Fibroblast of lung (primary cell): ENCODE measurements at regions not wholly inside any gene's neighbourhood (a gene's known extent, or its start where the extent isn't known, plus 50 kb on each side); places are given as distances from the start of the nearest gene placed in this dataset.

Source experiments
- EZH2 ChIP-seq: IDR thresholded peaks from 2 replicates; pipeline ENCODE4 v1.5.1; 2012; ENCODE audit warnings: low read length, control low read depth, mild to moderate bottlenecking; ENCODE audit errors: missing control alignments
- TF ChIP-seq, protein P1 (sequence below), 2 donors: IDR thresholded peaks in 1 of 2; conservative IDR thresholded peaks in 1 of 2; 1 replicate in 1 of 2; 2 replicates in 1 of 2; pipeline ENCODE4 v1.5.1; 2011 to 2012; ENCODE audit warnings: low read length in 2 of 2, control low read depth in 1 of 2, inconsistent platforms in 1 of 2, low read depth in 1 of 2, mild to moderate bottlenecking in 1 of 2

DNA sequence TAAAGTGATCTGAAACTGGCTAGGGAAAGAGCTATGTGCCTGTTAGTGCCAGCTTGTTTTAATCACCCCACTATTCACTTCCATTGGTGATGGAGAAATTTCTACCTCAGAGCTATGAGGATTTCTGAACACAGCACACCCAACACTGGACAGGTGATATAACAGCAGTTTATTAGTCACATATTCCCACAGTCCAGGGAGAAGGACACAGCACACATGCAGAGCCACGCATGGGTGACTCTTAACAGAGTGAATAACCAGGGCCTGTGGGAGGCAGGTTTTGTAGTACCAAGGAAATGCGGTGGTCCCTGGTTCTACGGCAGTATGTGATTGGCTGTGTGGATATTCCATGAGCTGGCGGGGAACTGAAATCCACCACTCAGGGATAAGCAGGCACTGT lies 455.1 kb downstream of the BTG1 start:
- TF ChIP-seq, protein P1, sequence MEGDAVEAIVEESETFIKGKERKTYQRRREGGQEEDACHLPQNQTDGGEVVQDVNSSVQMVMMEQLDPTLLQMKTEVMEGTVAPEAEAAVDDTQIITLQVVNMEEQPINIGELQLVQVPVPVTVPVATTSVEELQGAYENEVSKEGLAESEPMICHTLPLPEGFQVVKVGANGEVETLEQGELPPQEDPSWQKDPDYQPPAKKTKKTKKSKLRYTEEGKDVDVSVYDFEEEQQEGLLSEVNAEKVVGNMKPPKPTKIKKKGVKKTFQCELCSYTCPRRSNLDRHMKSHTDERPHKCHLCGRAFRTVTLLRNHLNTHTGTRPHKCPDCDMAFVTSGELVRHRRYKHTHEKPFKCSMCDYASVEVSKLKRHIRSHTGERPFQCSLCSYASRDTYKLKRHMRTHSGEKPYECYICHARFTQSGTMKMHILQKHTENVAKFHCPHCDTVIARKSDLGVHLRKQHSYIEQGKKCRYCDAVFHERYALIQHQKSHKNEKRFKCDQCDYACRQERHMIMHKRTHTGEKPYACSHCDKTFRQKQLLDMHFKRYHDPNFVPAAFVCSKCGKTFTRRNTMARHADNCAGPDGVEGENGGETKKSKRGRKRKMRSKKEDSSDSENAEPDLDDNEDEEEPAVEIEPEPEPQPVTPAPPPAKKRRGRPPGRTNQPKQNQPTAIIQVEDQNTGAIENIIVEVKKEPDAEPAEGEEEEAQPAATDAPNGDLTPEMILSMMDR (conservative IDR thresholded peaks at IDR 0.05 in 1 of 2, IDR thresholded peaks at IDR 0.05 in 1 of 2; ENCODE audit: low read depth in 1 of 2, low read length in 2 of 2) = no peak
- TF ChIP-seq EZH2 = no peak
